ENCODE measurements at regions not wholly inside any gene's neighbourhood (a gene's known extent, or its start where the extent isn't known, plus 50 kb on each side); places are given as distances from the start of the nearest gene placed in this dataset.

DNA sequence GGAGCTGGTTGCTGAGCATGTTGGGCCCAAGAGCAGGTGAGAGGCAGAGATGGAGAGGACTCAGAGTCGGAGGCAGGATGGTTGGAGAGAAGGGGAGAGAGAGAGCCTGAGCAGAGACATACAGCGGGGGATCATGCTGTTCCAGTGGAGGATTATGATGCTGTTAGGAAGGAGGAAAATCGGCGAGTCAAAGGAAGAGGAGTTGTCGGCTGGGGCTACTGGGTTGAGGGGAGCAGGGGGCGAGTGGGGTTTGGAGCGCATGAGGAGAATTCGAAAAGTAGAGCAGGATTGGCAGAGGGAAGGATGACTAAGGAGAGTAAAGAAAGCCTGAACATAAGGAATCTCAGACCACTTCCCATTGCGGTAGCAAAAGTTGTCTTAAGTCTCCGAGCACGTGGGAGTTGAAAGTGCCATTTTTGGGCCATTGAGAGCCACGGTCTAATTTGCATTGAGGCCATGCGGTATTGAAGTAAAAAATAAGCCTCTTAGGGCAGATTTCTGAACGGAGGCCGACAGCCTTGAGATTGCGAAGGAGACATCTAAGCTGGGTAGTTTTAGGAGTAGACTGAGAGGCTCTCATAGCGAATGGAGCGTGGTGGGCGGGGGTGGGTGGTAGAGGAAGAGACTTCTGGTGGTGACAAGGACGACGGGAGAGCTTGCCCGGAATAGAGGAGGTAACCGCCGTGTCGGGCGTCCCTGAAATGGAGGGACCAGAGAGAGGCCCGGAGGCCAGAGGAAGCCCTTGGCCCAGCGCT is 140.4 kb upstream of the ETV3 start:
- Histone ChIP-seq H3K4me1 (ENCODE audit: insufficient read depth, low read length, poor library complexity, severe bottlenecking) (no peaks in the 10 kb centered on the region), H3K36me3 (ENCODE audit: insufficient read depth, low read length, poor library complexity, severe bottlenecking) (no peaks in the 10 kb centered on the region), H3K4me3 (ENCODE audit: low read depth, low read length, poor library complexity, severe bottlenecking) (no peak overlapping the region), H3K9me3 (ENCODE audit: low read depth, low read length, poor library complexity, severe bottlenecking) (no peaks in the 10 kb centered on the region), H3K27ac (ENCODE audit: low read depth, low read length, poor library complexity, severe bottlenecking) (no peak overlapping the region), H3K27me3 (replicated peaks; ENCODE audit: insufficient read depth, low read depth, low read length, poor library complexity) (peaks cover 84% of the 10 kb centered on the region)
- intact Hi-C loops (cut with micrococcal nuclease; ENCODE audit: unreplicated experiment) = no loop called here
- TF ChIP-seq, protein P1, sequence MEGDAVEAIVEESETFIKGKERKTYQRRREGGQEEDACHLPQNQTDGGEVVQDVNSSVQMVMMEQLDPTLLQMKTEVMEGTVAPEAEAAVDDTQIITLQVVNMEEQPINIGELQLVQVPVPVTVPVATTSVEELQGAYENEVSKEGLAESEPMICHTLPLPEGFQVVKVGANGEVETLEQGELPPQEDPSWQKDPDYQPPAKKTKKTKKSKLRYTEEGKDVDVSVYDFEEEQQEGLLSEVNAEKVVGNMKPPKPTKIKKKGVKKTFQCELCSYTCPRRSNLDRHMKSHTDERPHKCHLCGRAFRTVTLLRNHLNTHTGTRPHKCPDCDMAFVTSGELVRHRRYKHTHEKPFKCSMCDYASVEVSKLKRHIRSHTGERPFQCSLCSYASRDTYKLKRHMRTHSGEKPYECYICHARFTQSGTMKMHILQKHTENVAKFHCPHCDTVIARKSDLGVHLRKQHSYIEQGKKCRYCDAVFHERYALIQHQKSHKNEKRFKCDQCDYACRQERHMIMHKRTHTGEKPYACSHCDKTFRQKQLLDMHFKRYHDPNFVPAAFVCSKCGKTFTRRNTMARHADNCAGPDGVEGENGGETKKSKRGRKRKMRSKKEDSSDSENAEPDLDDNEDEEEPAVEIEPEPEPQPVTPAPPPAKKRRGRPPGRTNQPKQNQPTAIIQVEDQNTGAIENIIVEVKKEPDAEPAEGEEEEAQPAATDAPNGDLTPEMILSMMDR (conservative IDR thresholded peaks at IDR 0.05; ENCODE audit: low read depth, low read length) = no peak
- TF ChIP-seq EZH2 (IDR thresholded peaks at IDR 0.05; ENCODE audit: borderline replicate concordance, low read depth, low read length, poor library complexity, severe bottlenecking) = no peak
- BruUV-seq (replicated peaks) = no TSS peak
- POLR2A ChIA-PET (ENCODE audit: low non-redundant PET) = no interaction called here
- CTCF ChIA-PET = no interaction called here
- no peak for DNase-seq (ENCODE audit: low spot score)

DNA sequence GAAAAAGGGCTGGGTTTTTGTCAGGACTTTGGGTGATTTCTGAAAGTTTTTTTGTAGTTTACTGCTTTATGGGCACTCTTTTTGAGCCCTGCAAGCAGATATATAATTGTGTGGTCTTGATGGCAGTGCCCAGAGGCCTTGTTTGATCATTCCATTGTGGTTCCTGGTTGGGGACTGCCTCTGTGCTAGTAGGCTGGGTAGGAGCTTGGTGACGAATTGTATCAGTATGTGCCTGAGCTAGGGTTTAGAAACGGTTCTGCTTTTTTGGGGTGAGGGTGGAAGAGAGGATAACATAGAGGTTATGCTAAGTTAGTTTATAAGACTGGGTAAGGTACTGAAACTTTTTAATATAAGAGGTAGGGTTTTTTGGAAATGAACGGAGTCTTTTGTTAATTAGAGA is 139.7 kb upstream of the ETV3 start:
- intact Hi-C loops (cut with micrococcal nuclease; ENCODE audit: unreplicated experiment) = no loop called here
- no peaks in the 10 kb centered on the region for H3K4me1 ChIP-seq (ENCODE audit: insufficient read depth, low read length, poor library complexity, severe bottlenecking)
- H3K27me3 ChIP-seq (replicated peaks; ENCODE audit: insufficient read depth, low read depth, low read length, poor library complexity) = peaks cover 81% of the 10 kb centered on the region
- TF ChIP-seq, protein P1 (conservative IDR thresholded peaks at IDR 0.05; ENCODE audit: low read depth, low read length) = no peak
- TF ChIP-seq EZH2 (IDR thresholded peaks at IDR 0.05; ENCODE audit: borderline replicate concordance, low read depth, low read length, poor library complexity, severe bottlenecking) = no peak
- POLR2A ChIA-PET (ENCODE audit: low non-redundant PET) = no interaction called here
- no peaks in the 10 kb centered on the region for H3K9me3 ChIP-seq (ENCODE audit: low read depth, low read length, poor library complexity, severe bottlenecking)
- H3K27ac ChIP-seq (ENCODE audit: low read depth, low read length, poor library complexity, severe bottlenecking) = no peak overlapping the region
- no peak for DNase-seq (ENCODE audit: low spot score)
- no peaks in the 10 kb centered on the region for H3K36me3 ChIP-seq (ENCODE audit: insufficient read depth, low read length, poor library complexity, severe bottlenecking)
- H3K4me3 ChIP-seq (ENCODE audit: low read depth, low read length, poor library complexity, severe bottlenecking) = no peak overlapping the region
- no TSS peak for BruUV-seq (replicated peaks)
- CTCF ChIA-PET = no interaction called here

DNA sequence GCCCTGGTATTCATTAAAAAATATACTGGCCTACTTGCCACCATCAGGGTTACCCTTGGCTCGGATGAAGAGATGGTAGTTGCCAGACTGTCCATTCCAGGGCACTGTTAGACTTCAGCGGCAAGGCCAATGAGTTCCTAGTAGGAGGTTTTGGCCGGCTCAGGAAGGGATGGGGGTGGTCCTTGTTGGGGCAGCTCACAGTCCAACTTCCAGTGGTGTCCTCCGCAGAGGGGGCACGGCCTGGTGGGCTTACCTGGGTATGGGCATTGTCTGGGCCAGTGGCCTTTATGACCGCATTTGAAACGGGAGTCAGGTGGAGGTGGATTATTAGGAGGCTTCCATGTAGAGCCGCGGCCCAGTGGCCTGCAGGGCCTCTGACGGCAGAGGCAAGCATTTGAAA is 139.1 kb upstream of the ETV3 start:
- TF ChIP-seq, protein P1 (conservative IDR thresholded peaks at IDR 0.05; ENCODE audit: low read depth, low read length) = no peak
- TF ChIP-seq EZH2 (IDR thresholded peaks at IDR 0.05; ENCODE audit: borderline replicate concordance, low read depth, low read length, poor library complexity, severe bottlenecking) = no peak
- ChIA-PET CTCF (no interaction called here), POLR2A (ENCODE audit: low non-redundant PET) (no interaction called here)
- Histone ChIP-seq H3K9me3 (ENCODE audit: low read depth, low read length, poor library complexity, severe bottlenecking) (no peaks in the 10 kb centered on the region), H3K36me3 (ENCODE audit: insufficient read depth, low read length, poor library complexity, severe bottlenecking) (no peaks in the 10 kb centered on the region), H3K27ac (ENCODE audit: low read depth, low read length, poor library complexity, severe bottlenecking) (no peak overlapping the region), H3K27me3 (replicated peaks; ENCODE audit: insufficient read depth, low read depth, low read length, poor library complexity) (peaks cover 74% of the 10 kb centered on the region), H3K4me1 (ENCODE audit: insufficient read depth, low read length, poor library complexity, severe bottlenecking) (no peaks in the 10 kb centered on the region), H3K4me3 (ENCODE audit: low read depth, low read length, poor library complexity, severe bottlenecking) (no peak overlapping the region)
- no peak for DNase-seq (ENCODE audit: low spot score)
- intact Hi-C loops (cut with micrococcal nuclease; ENCODE audit: unreplicated experiment) = no loop called here
- BruUV-seq (replicated peaks) = no TSS peak
